ENCODE measurements at regions not wholly inside any gene's neighbourhood (a gene's known extent, or its start where the extent isn't known, plus 50 kb on each side); places are given as distances from the start of the nearest gene placed in this dataset.

GRCh38 chr16:86067516-86067915, 168.6 kb downstream of the IRF8 start:
- BruUV-seq (replicated peaks), result no TSS peak
- intact Hi-C loops (cut with micrococcal nuclease), result no loop called here

More at GRCh38 chr16:86067516-86067915, 168.6 kb downstream of the IRF8 start:
- no peak for DNase-seq (ENCODE audit: low read depth, low spot score)
- CTCF ChIA-PET, result no interaction called here
- no peaks in the 10 kb centered on the region for H3K79me2 ChIP-seq (ENCODE audit: insufficient read depth, low read length)
- no peak for ATAC-seq
- POLR2A ChIA-PET, result interaction anchor here (0.6 kb wide), 1 partner anchor 47 kb away, joined by 3 read pairs; no protein-coding TSS in a partner anchor
- H3K27ac ChIP-seq (ENCODE audit: low read depth, low read length), result no peak overlapping the region
- no peaks in the 10 kb centered on the region for H3K9me2 ChIP-seq (ENCODE audit: insufficient read depth)
- H3K4me1 ChIP-seq (ENCODE audit: control insufficient read depth in 1 of 2, insufficient read depth in 2 of 2, low read length in 2 of 2), result peaks cover 0 to 12% of the 10 kb centered on the region in 2 experiments; a peak in 1 of 4 replicates
- H2AFZ ChIP-seq (ENCODE audit: low read depth, low read length, poor library complexity, severe bottlenecking), result no peak overlapping the region
- no peak overlapping the region for H3K4me2 ChIP-seq (ENCODE audit: low read length)
- TF ChIP-seq RAD21 (IDR thresholded peaks at IDR 0.05; ENCODE audit: low read depth) (no peak), EGR1 (IDR thresholded peaks at IDR 0.05; ENCODE audit: low read depth) (no peak), TCF7L2 (IDR thresholded peaks at IDR 0.05; ENCODE audit: borderline replicate concordance, extremely low read depth, insufficient read depth, insufficient read length) (no peak), ZBTB33 (IDR thresholded peaks at IDR 0.05; ENCODE audit: extremely low read depth, insufficient replicate concordance, low read length) (no peak), ELF1 (IDR thresholded peaks at IDR 0.05; ENCODE audit: borderline replicate concordance, low read depth) (no peak), CBX3 (IDR thresholded peaks at IDR 0.05; ENCODE audit: low read depth) (no peak), REST (IDR thresholded peaks at IDR 0.05; ENCODE audit: low read depth) (no peak), SIN3A (IDR thresholded peaks at IDR 0.05; ENCODE audit: low read depth) (no peak), CEBPB (IDR thresholded peaks at IDR 0.05; ENCODE audit: low read depth) (no peak), POLR2AphosphoS5 (IDR thresholded peaks at IDR 0.05; ENCODE audit: low read depth, low read length) (no peak), POLR2A (IDR thresholded peaks at IDR 0.05; ENCODE audit: borderline replicate concordance, extremely low read depth, insufficient read depth, insufficient read length) (no peak), FOSL1 (IDR thresholded peaks at IDR 0.05; ENCODE audit: low read depth) (no peak), EZH2 (IDR thresholded peaks at IDR 0.05) (no peak), JUND (IDR thresholded peaks at IDR 0.05) (no peak), YY1 (IDR thresholded peaks at IDR 0.05; ENCODE audit: extremely low read depth, insufficient replicate concordance, low read depth, low read length) (no peak)
- TF ChIP-seq, protein P1, sequence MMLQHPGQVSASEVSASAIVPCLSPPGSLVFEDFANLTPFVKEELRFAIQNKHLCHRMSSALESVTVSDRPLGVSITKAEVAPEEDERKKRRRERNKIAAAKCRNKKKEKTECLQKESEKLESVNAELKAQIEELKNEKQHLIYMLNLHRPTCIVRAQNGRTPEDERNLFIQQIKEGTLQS (IDR thresholded peaks at IDR 0.05), result no peak
- H4K20me1 ChIP-seq (ENCODE audit: insufficient read depth), result no peaks in the 10 kb centered on the region
- H3K9ac ChIP-seq (ENCODE audit: low read length), result no peak overlapping the region
- H3K27me3 ChIP-seq (ENCODE audit: insufficient read depth, low read length), result peaks cover 2% of the 10 kb centered on the region; the same call in 1 of the 2 replicates
- H3K9me3 ChIP-seq (ENCODE audit: control insufficient read depth in 1 of 2, insufficient read depth in 1 of 2, low read depth in 1 of 2, low read length in 2 of 2), result no peaks in the 10 kb centered on the region
- RAD21 ChIA-PET (ENCODE audit: low non-redundant PET in 1 of 2, low total read pairs in 2 of 2, uncharacterized antibody in 2 of 2, unreplicated experiment in 2 of 2), result no interaction called here
- H3K4me3 ChIP-seq (replicated peaks in 1 of 2; ENCODE audit: low read depth in 1 of 2, low read length in 2 of 2), result no peak overlapping the region
- H3K36me3 ChIP-seq (ENCODE audit: control insufficient read depth in 1 of 2, insufficient read depth in 2 of 2, low read length in 2 of 2), result no peaks in the 10 kb centered on the region
